ENCODE measurements at regions not wholly inside any gene's neighbourhood (a gene's known extent, or its start where the extent isn't known, plus 50 kb on each side); places are given as distances from the start of the nearest gene placed in this dataset.

DNA sequence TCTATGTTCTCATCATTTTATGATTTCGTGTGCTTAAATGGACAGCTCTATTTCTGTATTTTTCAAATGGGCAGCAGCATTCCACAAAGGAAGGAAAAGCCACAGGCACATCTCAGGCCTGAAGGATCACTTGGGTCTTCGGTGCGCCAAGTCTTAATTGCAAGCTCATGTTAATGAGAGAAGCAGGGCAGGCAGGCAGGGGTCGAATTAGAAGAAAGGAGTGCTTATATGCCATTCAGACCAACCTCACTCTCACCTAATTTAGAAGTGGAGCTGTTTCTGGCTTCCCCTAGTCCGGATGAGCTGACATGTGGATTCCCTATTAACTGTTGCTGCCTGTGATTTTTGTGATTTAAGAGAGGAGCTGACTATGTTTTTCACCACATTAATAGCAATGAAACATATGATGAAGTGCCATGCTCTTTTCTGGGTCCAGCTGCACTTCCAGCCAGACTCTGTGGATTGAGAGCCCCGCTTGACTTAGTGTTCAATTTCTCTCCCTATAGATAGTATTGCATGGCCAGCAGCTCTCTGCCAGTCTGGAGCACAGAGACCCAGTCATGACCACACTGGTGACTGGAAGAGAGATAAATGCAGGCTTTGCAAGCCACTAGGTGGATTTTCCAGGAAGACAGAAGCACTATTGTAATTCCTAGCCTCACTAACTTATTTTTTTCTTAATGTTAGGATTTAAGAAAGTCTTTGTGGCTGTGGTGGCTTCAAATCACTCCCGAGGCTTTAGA, 373.9 kb upstream of the FAT3 start:
- no peak overlapping the region for H3K14ac ChIP-seq (ENCODE audit: low read length in 2 of 2)
- no peak for DNase-seq
- no peak overlapping the region for H2BK15ac ChIP-seq (ENCODE audit: low read depth, poor library complexity, severe bottlenecking)
- H4K8ac ChIP-seq (ENCODE audit: low read length) = no peak overlapping the region
- H3K18ac ChIP-seq (ENCODE audit: low read depth in 1 of 2, low read length in 2 of 2) = no peak overlapping the region
- 97% methylated on average over 5 of the region's 7 CpGs for WGBS
- no peak overlapping the region for H3K27ac ChIP-seq (ENCODE audit: low read length, poor library complexity, severe bottlenecking)
- no peak overlapping the region for H2AFZ ChIP-seq (ENCODE audit: low read depth, low read length)
- no peaks in the 10 kb centered on the region for H3K9me3 ChIP-seq (ENCODE audit: control insufficient read depth, low read length)
- H3K9ac ChIP-seq (ENCODE audit: low read length) = no peak overlapping the region
- H3K36me3 ChIP-seq (ENCODE audit: control insufficient read depth in 1 of 2, insufficient read depth in 2 of 2, low read depth in 1 of 2, low read length in 2 of 2) = no peaks in the 10 kb centered on the region
- no peaks in the 10 kb centered on the region for H3K79me1 ChIP-seq (replicated peaks; ENCODE audit: low read length, poor library complexity, severe bottlenecking)
- H2BK5ac ChIP-seq (ENCODE audit: low read depth, low read length, poor library complexity, severe bottlenecking) = no peak overlapping the region
- no peaks in the 10 kb centered on the region for H3K4me1 ChIP-seq (ENCODE audit: control insufficient read depth, insufficient read depth, low read depth, low read length)
- no peak overlapping the region for H4K91ac ChIP-seq (ENCODE audit: low read length)
- H3K4ac ChIP-seq (ENCODE audit: low read depth in 1 of 2, low read length in 2 of 2) = no peak overlapping the region
- no peak overlapping the region for H3K23ac ChIP-seq (ENCODE audit: low read length in 2 of 2)
- H2BK120ac ChIP-seq (ENCODE audit: low read depth, low read length) = no peak overlapping the region
- no peak overlapping the region for H3K4me3 ChIP-seq (ENCODE audit: insufficient read depth in 1 of 2, low read depth in 1 of 2, low read length in 2 of 2)
- no peak overlapping the region for H2BK12ac ChIP-seq (ENCODE audit: low read length in 2 of 2)
- H3K27me3 ChIP-seq (ENCODE audit: control insufficient read depth in 1 of 2, insufficient read depth in 1 of 2, low read length in 2 of 2) = peaks cover 0 to 5% of the 10 kb centered on the region in 2 experiments
- H2AK5ac ChIP-seq (ENCODE audit: low read length, severe bottlenecking) = no peak overlapping the region
- no peak overlapping the region for H3K4me2 ChIP-seq (ENCODE audit: low read length, poor library complexity, severe bottlenecking)

DNA sequence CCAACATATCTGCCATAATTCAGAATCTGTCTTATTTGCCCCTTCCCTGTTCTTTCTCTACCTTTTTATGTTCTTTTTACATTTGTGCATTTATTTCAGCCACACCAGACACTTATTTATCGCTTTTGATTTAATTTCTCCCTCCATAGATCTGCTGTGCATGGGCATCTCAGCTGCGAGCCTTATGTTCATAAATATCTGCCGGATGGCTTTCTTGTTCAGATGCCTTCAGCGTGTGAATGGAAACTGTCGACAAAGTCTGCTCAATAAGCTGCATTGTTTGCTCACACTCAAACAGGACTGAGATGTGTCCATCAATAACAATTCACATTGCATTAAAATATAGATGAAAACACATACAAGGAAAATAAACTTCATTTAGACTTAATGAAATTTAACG, 374.6 kb upstream of the FAT3 start:
- Histone ChIP-seq H3K4me1 (ENCODE audit: control insufficient read depth, insufficient read depth, low read depth, low read length) (no peaks in the 10 kb centered on the region), H2BK5ac (ENCODE audit: low read depth, low read length, poor library complexity, severe bottlenecking) (no peak overlapping the region), H2AFZ (ENCODE audit: low read depth, low read length) (no peak overlapping the region), H3K14ac (ENCODE audit: low read length in 2 of 2) (no peak overlapping the region), H3K18ac (ENCODE audit: low read depth in 1 of 2, low read length in 2 of 2) (no peak overlapping the region), H4K91ac (ENCODE audit: low read length) (no peak overlapping the region), H2AK5ac (ENCODE audit: low read length, severe bottlenecking) (no peak overlapping the region), H3K4me3 (ENCODE audit: insufficient read depth in 1 of 2, low read depth in 1 of 2, low read length in 2 of 2) (no peak overlapping the region), H4K8ac (ENCODE audit: low read length) (no peak overlapping the region), H3K9me3 (ENCODE audit: control insufficient read depth, low read length) (no peaks in the 10 kb centered on the region), H2BK12ac (ENCODE audit: low read length in 2 of 2) (no peak overlapping the region), H3K4me2 (ENCODE audit: low read length, poor library complexity, severe bottlenecking) (no peak overlapping the region), H3K36me3 (ENCODE audit: control insufficient read depth in 1 of 2, insufficient read depth in 2 of 2, low read depth in 1 of 2, low read length in 2 of 2) (no peaks in the 10 kb centered on the region), H3K4ac (ENCODE audit: low read depth in 1 of 2, low read length in 2 of 2) (no peak overlapping the region), H3K23ac (ENCODE audit: low read length in 2 of 2) (no peak overlapping the region), H3K9ac (ENCODE audit: low read length) (no peak overlapping the region), H2BK120ac (ENCODE audit: low read depth, low read length) (no peak overlapping the region), H2BK15ac (ENCODE audit: low read depth, poor library complexity, severe bottlenecking) (no peak overlapping the region), H3K79me1 (replicated peaks; ENCODE audit: low read length, poor library complexity, severe bottlenecking) (no peaks in the 10 kb centered on the region), H3K27me3 (ENCODE audit: control insufficient read depth in 1 of 2, insufficient read depth in 1 of 2, low read length in 2 of 2) (peaks cover 0 to 5% of the 10 kb centered on the region in 2 experiments), H3K27ac (ENCODE audit: low read length, poor library complexity, severe bottlenecking) (no peak overlapping the region)
- WGBS = 89% methylated on average over 5 of the region's 6 CpGs
- no peak for DNase-seq

DNA sequence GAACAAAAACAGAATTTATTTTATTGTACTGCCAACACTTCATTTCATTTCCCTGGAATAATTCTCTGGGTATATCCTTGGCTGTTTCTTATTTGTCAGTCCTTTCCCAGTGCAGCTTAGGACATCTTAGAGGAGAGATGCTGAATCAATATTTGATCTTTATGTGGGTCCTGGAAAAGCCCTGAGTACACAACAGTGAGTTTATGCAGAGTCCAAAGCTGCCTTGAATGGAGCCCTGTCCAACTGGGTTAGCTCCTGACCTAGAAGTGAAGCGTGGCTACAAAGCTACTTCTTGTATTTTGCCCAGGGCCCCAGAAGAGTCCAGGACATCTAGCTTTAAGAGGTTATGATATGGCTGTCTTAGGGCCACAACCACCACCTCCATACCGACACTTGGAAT, 378.0 kb upstream of the FAT3 start:
- no peak overlapping the region for H3K4ac ChIP-seq (ENCODE audit: low read depth in 1 of 2, low read length in 2 of 2)
- no peaks in the 10 kb centered on the region for H3K9me3 ChIP-seq (ENCODE audit: control insufficient read depth, low read length)
- no peak overlapping the region for H3K9ac ChIP-seq (ENCODE audit: low read length)
- H2BK12ac ChIP-seq (ENCODE audit: low read length in 2 of 2) = no peak overlapping the region
- H4K91ac ChIP-seq (ENCODE audit: low read length) = no peak overlapping the region
- no peaks in the 10 kb centered on the region for H3K4me1 ChIP-seq (ENCODE audit: control insufficient read depth, insufficient read depth, low read depth, low read length)
- H3K4me2 ChIP-seq (ENCODE audit: low read length, poor library complexity, severe bottlenecking) = no peak overlapping the region
- H4K8ac ChIP-seq (ENCODE audit: low read length) = no peak overlapping the region
- no peak for DNase-seq
- no peaks in the 10 kb centered on the region for H3K79me1 ChIP-seq (replicated peaks; ENCODE audit: low read length, poor library complexity, severe bottlenecking)
- H2BK15ac ChIP-seq (ENCODE audit: low read depth, poor library complexity, severe bottlenecking) = no peak overlapping the region
- no peak overlapping the region for H3K4me3 ChIP-seq (ENCODE audit: insufficient read depth in 1 of 2, low read depth in 1 of 2, low read length in 2 of 2)
- H2BK120ac ChIP-seq (ENCODE audit: low read depth, low read length) = no peak overlapping the region
- H3K27me3 ChIP-seq (ENCODE audit: control insufficient read depth in 1 of 2, insufficient read depth in 1 of 2, low read length in 2 of 2) = peaks cover 0 to 5% of the 10 kb centered on the region in 2 experiments
- H3K36me3 ChIP-seq (ENCODE audit: control insufficient read depth in 1 of 2, insufficient read depth in 2 of 2, low read depth in 1 of 2, low read length in 2 of 2) = no peaks in the 10 kb centered on the region
- no peak overlapping the region for H2BK5ac ChIP-seq (ENCODE audit: low read depth, low read length, poor library complexity, severe bottlenecking)
- H3K27ac ChIP-seq (ENCODE audit: low read length, poor library complexity, severe bottlenecking) = no peak overlapping the region
- no peak overlapping the region for H3K23ac ChIP-seq (ENCODE audit: low read length in 2 of 2)
- 93% methylated on average over 2 of the region's 2 CpGs for WGBS
- no peak overlapping the region for H2AK5ac ChIP-seq (ENCODE audit: low read length, severe bottlenecking)
- H3K14ac ChIP-seq (ENCODE audit: low read length in 2 of 2) = no peak overlapping the region
- no peak overlapping the region for H3K18ac ChIP-seq (ENCODE audit: low read depth in 1 of 2, low read length in 2 of 2)
- H2AFZ ChIP-seq (ENCODE audit: low read depth, low read length) = no peak overlapping the region

DNA sequence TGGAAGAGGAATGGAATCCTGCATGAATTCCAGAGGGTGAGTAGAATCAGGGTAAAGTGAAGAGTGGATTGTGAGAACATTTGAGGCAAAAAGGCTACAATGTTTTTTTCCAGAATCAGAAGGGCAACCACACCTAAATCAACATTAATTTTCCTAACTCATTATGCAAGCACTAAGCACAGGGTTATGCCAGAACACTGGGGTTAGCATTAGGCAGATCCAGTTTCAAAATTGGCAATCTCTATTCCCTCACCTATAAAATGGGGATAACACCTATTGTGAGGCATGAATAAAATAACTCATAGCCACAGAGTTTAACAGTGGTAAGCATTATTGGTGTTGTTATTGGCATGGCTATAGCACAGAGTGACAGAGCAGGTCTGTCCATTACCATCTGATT, 378.6 kb upstream of the FAT3 start:
- H3K27ac ChIP-seq (ENCODE audit: low read length, poor library complexity, severe bottlenecking) = no peak overlapping the region
- no peak overlapping the region for H3K9ac ChIP-seq (ENCODE audit: low read length)
- DNase-seq = no peak
- H3K4me3 ChIP-seq (ENCODE audit: insufficient read depth in 1 of 2, low read depth in 1 of 2, low read length in 2 of 2) = no peak overlapping the region
- H4K8ac ChIP-seq (ENCODE audit: low read length) = no peak overlapping the region
- H2BK5ac ChIP-seq (ENCODE audit: low read depth, low read length, poor library complexity, severe bottlenecking) = no peak overlapping the region
- H3K18ac ChIP-seq (ENCODE audit: low read depth in 1 of 2, low read length in 2 of 2) = no peak overlapping the region
- H2BK15ac ChIP-seq (ENCODE audit: low read depth, poor library complexity, severe bottlenecking) = no peak overlapping the region
- H4K91ac ChIP-seq (ENCODE audit: low read length) = no peak overlapping the region
- H3K9me3 ChIP-seq (ENCODE audit: control insufficient read depth, low read length) = no peaks in the 10 kb centered on the region
- peaks cover 0 to 5% of the 10 kb centered on the region in 2 experiments for H3K27me3 ChIP-seq (ENCODE audit: control insufficient read depth in 1 of 2, insufficient read depth in 1 of 2, low read length in 2 of 2)
- H3K14ac ChIP-seq (ENCODE audit: low read length in 2 of 2) = no peak overlapping the region
- H3K23ac ChIP-seq (ENCODE audit: low read length in 2 of 2) = no peak overlapping the region
- H3K36me3 ChIP-seq (ENCODE audit: control insufficient read depth in 1 of 2, insufficient read depth in 2 of 2, low read depth in 1 of 2, low read length in 2 of 2) = no peaks in the 10 kb centered on the region
- H3K79me1 ChIP-seq (replicated peaks; ENCODE audit: low read length, poor library complexity, severe bottlenecking) = no peaks in the 10 kb centered on the region
- H2BK120ac ChIP-seq (ENCODE audit: low read depth, low read length) = no peak overlapping the region
- H2AFZ ChIP-seq (ENCODE audit: low read depth, low read length) = no peak overlapping the region
- no peaks in the 10 kb centered on the region for H3K4me1 ChIP-seq (ENCODE audit: control insufficient read depth, insufficient read depth, low read depth, low read length)
- no peak overlapping the region for H3K4me2 ChIP-seq (ENCODE audit: low read length, poor library complexity, severe bottlenecking)
- H3K4ac ChIP-seq (ENCODE audit: low read depth in 1 of 2, low read length in 2 of 2) = no peak overlapping the region
- no peak overlapping the region for H2BK12ac ChIP-seq (ENCODE audit: low read length in 2 of 2)
- no peak overlapping the region for H2AK5ac ChIP-seq (ENCODE audit: low read length, severe bottlenecking)

Data from mesenchymal stem cell (in vitro differentiated cells and primary cell).